ENCODE measurements at regions not wholly inside any gene's neighbourhood (a gene's known extent, or its start where the extent isn't known, plus 50 kb on each side); places are given as distances from the start of the nearest gene placed in this dataset.

DNA sequence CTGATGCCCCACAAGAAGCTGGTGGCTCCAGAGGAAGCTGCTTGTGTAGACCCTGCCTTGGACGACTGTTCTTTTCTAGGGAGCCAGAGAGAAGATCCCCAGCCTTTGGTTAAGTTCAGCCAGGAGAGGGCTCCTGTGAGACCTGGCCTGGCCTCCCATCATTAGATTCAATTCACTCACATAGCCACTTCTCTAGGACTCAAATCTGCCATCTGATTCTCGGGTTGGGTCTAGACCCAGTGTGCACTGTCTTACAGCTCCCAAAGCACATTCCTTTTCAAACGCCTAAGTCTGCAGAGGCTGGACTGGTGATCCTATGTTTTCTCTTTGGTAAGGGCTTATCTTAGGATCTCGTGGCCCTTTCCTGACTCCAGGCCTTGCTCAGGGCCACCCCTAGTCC, 81.7 kb upstream of the NPHP3 start:
- Histone ChIP-seq H3K4me1 (ENCODE audit: control insufficient read depth in 1 of 2, insufficient read depth in 2 of 2, low read depth in 1 of 2, low read length in 1 of 2) (0 out of 4 replicates have a peak, but pooled peaks cover 0 to 7% of the 10 kb centered on the region in 2 experiments), H2AFZ (ENCODE audit: low read depth) (0 out of 2 replicates have a peak overlapping the region, but pooled peaks have one; percentile 39), H3K4me2 (0 out of 2 replicates have a peak overlapping the region, but pooled peaks have one; percentile 3), H3K79me2 (ENCODE audit: insufficient read depth) (no peaks in the 10 kb centered on the region), H4K20me1 (ENCODE audit: insufficient read depth) (no peaks in the 10 kb centered on the region), H3F3A (replicated peaks; ENCODE audit: insufficient read depth) (no peaks in the 10 kb centered on the region), H3K27ac (ENCODE audit: low read depth in 2 of 2, low read length in 1 of 2) (no peak overlapping the region), H3K36me3 (replicated peaks in 1 of 2; ENCODE audit: control insufficient read depth in 1 of 2, insufficient read depth in 2 of 2, low read length in 1 of 2) (no peaks in the 10 kb centered on the region), H3K27me3 (ENCODE audit: insufficient read depth) (no peaks in the 10 kb centered on the region), H3K9me2 (no peaks in the 10 kb centered on the region), H3K9ac (no peak overlapping the region), H3K9me3 (no peaks in the 10 kb centered on the region), H3K4me3 (ENCODE audit: low read depth in 2 of 2, low read length in 1 of 2) (no peak overlapping the region)
- DNase-seq: peak; percentile 9
- CTCF ChIA-PET: interaction anchor here (1.4 kb wide), 1 partner anchor 30 kb away, joined by 3 read pairs; no protein-coding TSS in a partner anchor
- WGBS (ENCODE audit: low lambda C conversion rate): 31% methylated on average over 4 of the region's 4 CpGs
- POLR2A ChIA-PET: no interaction called here
- TF ChIP-seq SMC3 (IDR thresholded peaks at IDR 0.05; ENCODE audit: low read depth, low read length) (peak; percentile 29; the same call in 1 of the 2 replicates), RAD21 (IDR thresholded peaks at IDR 0.05; ENCODE audit: low read length) (peak; percentile 41; the same call in 1 of the 2 replicates)
- TF ChIP-seq, protein P1, sequence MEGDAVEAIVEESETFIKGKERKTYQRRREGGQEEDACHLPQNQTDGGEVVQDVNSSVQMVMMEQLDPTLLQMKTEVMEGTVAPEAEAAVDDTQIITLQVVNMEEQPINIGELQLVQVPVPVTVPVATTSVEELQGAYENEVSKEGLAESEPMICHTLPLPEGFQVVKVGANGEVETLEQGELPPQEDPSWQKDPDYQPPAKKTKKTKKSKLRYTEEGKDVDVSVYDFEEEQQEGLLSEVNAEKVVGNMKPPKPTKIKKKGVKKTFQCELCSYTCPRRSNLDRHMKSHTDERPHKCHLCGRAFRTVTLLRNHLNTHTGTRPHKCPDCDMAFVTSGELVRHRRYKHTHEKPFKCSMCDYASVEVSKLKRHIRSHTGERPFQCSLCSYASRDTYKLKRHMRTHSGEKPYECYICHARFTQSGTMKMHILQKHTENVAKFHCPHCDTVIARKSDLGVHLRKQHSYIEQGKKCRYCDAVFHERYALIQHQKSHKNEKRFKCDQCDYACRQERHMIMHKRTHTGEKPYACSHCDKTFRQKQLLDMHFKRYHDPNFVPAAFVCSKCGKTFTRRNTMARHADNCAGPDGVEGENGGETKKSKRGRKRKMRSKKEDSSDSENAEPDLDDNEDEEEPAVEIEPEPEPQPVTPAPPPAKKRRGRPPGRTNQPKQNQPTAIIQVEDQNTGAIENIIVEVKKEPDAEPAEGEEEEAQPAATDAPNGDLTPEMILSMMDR (IDR thresholded peaks at IDR 0.05): no peak; the same call in 1 of the 2 replicates

DNA sequence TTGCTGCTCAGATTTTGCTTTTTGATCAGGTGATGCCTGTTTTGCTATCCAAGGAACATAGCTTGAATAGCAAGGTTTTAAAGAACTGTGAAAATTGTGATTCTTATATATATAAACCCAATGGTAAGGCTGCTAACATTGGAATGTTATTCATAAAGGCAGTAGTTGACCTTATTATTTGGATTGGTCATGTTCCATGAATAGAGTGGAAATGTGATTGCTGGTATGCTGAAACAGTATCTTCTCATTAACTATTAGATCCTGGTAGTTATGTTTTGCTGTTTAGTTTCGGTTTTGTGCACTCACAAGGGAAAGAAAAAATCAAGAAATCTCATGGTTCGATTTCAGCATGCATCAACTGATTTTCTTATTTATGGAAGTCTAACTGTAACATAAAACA, 78.7 kb upstream of the NPHP3 start:
- Histone ChIP-seq H3K27ac (ENCODE audit: low read depth in 2 of 2, low read length in 1 of 2) (no peak overlapping the region), H2AFZ (ENCODE audit: low read depth) (no peak overlapping the region), H3K36me3 (replicated peaks in 1 of 2; ENCODE audit: control insufficient read depth in 1 of 2, insufficient read depth in 2 of 2, low read length in 1 of 2) (no peaks in the 10 kb centered on the region), H3K9me2 (no peaks in the 10 kb centered on the region), H3K9ac (no peak overlapping the region), H3K9me3 (no peaks in the 10 kb centered on the region), H3K4me1 (ENCODE audit: control insufficient read depth in 1 of 2, insufficient read depth in 2 of 2, low read depth in 1 of 2, low read length in 1 of 2) (0 out of 4 replicates have a peak, but pooled peaks cover 0 to 7% of the 10 kb centered on the region in 2 experiments), H3K79me2 (ENCODE audit: insufficient read depth) (no peaks in the 10 kb centered on the region), H3F3A (replicated peaks; ENCODE audit: insufficient read depth) (no peaks in the 10 kb centered on the region), H3K4me3 (ENCODE audit: low read depth in 2 of 2, low read length in 1 of 2) (no peak overlapping the region), H4K20me1 (ENCODE audit: insufficient read depth) (no peaks in the 10 kb centered on the region), H3K4me2 (no peak overlapping the region), H3K27me3 (ENCODE audit: insufficient read depth) (no peaks in the 10 kb centered on the region)
- POLR2A ChIA-PET: no interaction called here
- CTCF ChIA-PET: no interaction called here
- DNase-seq: no peak
- 28% methylated on average over 2 of the region's 2 CpGs for WGBS (ENCODE audit: low lambda C conversion rate)
- no peak for TF ChIP-seq MAX (IDR thresholded peaks at IDR 0.05; ENCODE audit: low read depth)
- no peak for TF ChIP-seq FOSL2 (IDR thresholded peaks at IDR 0.05; ENCODE audit: borderline replicate concordance, low read depth)
- no peak for TF ChIP-seq RXRA (IDR thresholded peaks at IDR 0.05; ENCODE audit: borderline replicate concordance, low read depth)
- TF ChIP-seq RAD21 (IDR thresholded peaks at IDR 0.05; ENCODE audit: low read length): no peak
- TF ChIP-seq SMC3 (IDR thresholded peaks at IDR 0.05; ENCODE audit: low read depth, low read length): no peak
- TF ChIP-seq, protein P2, sequence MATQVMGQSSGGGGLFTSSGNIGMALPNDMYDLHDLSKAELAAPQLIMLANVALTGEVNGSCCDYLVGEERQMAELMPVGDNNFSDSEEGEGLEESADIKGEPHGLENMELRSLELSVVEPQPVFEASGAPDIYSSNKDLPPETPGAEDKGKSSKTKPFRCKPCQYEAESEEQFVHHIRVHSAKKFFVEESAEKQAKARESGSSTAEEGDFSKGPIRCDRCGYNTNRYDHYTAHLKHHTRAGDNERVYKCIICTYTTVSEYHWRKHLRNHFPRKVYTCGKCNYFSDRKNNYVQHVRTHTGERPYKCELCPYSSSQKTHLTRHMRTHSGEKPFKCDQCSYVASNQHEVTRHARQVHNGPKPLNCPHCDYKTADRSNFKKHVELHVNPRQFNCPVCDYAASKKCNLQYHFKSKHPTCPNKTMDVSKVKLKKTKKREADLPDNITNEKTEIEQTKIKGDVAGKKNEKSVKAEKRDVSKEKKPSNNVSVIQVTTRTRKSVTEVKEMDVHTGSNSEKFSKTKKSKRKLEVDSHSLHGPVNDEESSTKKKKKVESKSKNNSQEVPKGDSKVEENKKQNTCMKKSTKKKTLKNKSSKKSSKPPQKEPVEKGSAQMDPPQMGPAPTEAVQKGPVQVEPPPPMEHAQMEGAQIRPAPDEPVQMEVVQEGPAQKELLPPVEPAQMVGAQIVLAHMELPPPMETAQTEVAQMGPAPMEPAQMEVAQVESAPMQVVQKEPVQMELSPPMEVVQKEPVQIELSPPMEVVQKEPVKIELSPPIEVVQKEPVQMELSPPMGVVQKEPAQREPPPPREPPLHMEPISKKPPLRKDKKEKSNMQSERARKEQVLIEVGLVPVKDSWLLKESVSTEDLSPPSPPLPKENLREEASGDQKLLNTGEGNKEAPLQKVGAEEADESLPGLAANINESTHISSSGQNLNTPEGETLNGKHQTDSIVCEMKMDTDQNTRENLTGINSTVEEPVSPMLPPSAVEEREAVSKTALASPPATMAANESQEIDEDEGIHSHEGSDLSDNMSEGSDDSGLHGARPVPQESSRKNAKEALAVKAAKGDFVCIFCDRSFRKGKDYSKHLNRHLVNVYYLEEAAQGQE (IDR thresholded peaks at IDR 0.05; ENCODE audit: low read depth, low read length): no peak
- TF ChIP-seq EZH2phosphoT487 (IDR thresholded peaks at IDR 0.05; ENCODE audit: borderline replicate concordance, low read depth): no peak
- no peak for TF ChIP-seq TCF12 (IDR thresholded peaks at IDR 0.05)
- TF ChIP-seq USF1 (IDR thresholded peaks at IDR 0.05; ENCODE audit: borderline replicate concordance, low read depth): no peak
- TF ChIP-seq, protein P3, sequence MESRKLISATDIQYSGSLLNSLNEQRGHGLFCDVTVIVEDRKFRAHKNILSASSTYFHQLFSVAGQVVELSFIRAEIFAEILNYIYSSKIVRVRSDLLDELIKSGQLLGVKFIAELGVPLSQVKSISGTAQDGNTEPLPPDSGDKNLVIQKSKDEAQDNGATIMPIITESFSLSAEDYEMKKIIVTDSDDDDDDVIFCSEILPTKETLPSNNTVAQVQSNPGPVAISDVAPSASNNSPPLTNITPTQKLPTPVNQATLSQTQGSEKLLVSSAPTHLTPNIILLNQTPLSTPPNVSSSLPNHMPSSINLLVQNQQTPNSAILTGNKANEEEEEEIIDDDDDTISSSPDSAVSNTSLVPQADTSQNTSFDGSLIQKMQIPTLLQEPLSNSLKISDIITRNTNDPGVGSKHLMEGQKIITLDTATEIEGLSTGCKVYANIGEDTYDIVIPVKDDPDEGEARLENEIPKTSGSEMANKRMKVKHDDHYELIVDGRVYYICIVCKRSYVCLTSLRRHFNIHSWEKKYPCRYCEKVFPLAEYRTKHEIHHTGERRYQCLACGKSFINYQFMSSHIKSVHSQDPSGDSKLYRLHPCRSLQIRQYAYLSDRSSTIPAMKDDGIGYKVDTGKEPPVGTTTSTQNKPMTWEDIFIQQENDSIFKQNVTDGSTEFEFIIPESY (IDR thresholded peaks at IDR 0.05; ENCODE audit: borderline replicate concordance, low read depth): no peak
